AG04449 (cell line): ENCODE measurements at regions not wholly inside any gene's neighbourhood (a gene's known extent, or its start where the extent isn't known, plus 50 kb on each side); places are given as distances from the start of the nearest gene placed in this dataset.

Experiments used
- CTCF ChIA-PET: fragments of 350-600 bp; formaldehyde crosslinking; extraction: SDS; loops from one replicate; lab custom pipeline; 2021; ENCODE audit warnings: antibody characterized with exemption; lab: Yijun Ruan, JAX
- POLR2A ChIA-PET: fragments of 400-600, 350-600 bp; formaldehyde crosslinking; extraction: SDS; loops from one replicate; lab custom pipeline; 2020; ENCODE audit warnings: antibody characterized with exemption, inconsistent platforms; lab: Yijun Ruan, JAX
- DNase-seq: peaks from one replicate; pipeline ENCODE4 v3.0.0-alpha.2; 2010; ENCODE audit warnings: low read depth, low spot score
- H3K4me3 ChIP-seq: 2 replicates; pipeline ENCODE4 v1.5.1; 2011; ENCODE audit warnings: low read depth, mild to moderate bottlenecking, control low read depth, low read length
- TF ChIP-seq, protein P1 (sequence below): IDR thresholded peaks from one replicate; pipeline ENCODE4 v1.5.1; 2011; ENCODE audit warnings: mild to moderate bottlenecking, moderate library complexity, low read length, control low read depth, inconsistent platforms; ENCODE audit not compliant: insufficient read depth; ENCODE audit errors: missing control alignments

DNA sequence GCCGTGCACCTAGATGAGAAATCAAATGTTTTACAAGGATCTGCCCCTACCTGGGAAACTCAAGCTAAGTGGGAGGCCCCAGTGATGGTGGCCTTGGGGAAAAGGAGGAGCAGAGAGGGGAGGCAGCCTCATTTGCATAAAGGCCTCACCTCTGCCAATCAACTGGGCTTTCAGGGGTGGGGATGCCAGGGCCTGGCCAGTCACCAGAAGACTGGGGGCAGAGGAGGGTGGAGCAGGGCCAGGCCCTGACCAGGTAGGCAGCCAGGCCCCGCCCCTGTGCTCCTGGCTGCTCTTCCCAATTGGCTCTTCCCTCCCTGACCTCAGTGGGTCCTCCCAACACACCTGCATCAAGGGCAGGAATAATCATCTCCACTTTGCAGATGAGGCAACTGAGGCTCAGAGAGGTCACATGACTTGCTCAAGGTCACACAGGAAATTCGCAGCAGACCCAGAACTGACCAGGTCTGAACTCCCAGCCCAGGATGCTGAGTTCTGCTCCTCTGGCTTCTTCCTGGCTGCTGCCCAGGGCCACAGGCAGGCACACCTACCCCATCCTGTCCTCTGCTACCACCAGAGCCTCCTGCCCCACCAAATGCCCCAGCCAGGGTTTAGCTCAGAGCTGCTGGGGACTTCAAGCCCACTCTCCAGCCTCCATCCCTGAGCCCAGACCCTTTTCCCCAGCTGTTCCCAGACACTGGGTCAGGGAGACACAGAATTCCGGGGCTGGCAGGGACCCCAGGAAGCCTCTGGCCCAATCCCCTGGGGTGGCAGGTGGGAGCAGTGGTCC, 677.9 kb downstream of the MATN1 start:
- no peak for DNase-seq
- TF ChIP-seq, protein P1, sequence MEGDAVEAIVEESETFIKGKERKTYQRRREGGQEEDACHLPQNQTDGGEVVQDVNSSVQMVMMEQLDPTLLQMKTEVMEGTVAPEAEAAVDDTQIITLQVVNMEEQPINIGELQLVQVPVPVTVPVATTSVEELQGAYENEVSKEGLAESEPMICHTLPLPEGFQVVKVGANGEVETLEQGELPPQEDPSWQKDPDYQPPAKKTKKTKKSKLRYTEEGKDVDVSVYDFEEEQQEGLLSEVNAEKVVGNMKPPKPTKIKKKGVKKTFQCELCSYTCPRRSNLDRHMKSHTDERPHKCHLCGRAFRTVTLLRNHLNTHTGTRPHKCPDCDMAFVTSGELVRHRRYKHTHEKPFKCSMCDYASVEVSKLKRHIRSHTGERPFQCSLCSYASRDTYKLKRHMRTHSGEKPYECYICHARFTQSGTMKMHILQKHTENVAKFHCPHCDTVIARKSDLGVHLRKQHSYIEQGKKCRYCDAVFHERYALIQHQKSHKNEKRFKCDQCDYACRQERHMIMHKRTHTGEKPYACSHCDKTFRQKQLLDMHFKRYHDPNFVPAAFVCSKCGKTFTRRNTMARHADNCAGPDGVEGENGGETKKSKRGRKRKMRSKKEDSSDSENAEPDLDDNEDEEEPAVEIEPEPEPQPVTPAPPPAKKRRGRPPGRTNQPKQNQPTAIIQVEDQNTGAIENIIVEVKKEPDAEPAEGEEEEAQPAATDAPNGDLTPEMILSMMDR: no peak
- CTCF ChIA-PET: no interaction called here

DNA sequence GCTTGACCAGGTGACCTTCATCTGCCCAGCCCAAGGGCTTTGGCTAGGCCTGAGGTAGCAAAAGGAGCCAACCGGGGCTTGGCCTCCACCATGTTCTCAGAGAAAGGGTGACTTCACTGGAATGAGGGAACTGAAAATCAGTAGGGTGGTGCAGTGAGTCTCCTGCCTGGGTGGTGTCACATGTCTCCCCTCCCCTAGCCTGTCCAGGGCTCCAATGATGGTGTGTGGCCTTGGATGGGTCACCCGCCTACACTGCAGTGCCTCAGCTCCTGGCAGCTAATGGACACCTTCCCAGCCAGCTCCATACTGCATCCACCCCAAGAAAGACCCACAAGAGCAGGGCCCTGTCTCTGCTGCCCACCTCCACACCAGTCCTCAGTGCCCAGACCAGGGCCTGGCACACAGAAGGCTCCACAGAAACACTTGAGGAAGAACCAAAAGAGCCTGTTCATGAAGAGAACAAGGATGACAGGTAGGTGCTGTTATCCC, 678.7 kb downstream of the MATN1 start:
- ChIA-PET POLR2A (no interaction called here), CTCF (no interaction called here)
- no peak for DNase-seq
- no peak overlapping the region for H3K4me3 ChIP-seq
- TF ChIP-seq, protein P1: no peak

More for the DNA sequence above, 677.9 kb downstream of the MATN1 start:
- H3K4me3 ChIP-seq: no peak overlapping the region
- POLR2A ChIA-PET: no interaction called here

DNA sequence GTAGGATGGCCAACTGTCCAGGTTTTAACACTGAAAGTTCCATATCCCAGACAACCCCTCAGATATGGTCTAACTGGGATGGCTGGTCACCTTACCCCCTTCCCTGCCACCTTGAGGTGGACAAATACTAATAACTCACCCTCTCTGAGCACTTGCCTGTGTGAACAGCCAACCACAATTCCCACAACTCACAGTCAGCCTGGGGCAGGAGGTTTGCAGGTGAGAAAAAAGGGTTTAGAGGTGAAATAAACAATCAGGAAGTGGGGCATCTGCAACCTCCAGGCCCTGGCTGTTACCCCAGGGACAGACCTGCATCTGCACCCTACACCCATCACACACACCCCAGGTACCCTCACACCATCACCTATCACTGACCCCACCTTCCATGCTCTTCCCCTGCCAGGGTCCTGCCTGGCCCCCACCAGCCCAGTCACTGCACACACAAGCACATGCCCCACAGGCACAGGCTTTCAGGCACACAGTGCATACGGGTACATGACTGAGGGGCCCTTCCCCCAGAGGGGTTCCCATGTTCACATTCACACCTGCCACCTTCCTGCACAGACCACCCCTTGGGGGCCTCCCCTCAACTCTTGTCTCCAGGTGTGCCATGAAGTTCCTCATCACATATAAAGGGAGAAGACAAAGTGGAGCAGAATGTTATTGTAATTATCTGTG, 679.5 kb downstream of the MATN1 start:
- TF ChIP-seq, protein P1: no peak

DNA sequence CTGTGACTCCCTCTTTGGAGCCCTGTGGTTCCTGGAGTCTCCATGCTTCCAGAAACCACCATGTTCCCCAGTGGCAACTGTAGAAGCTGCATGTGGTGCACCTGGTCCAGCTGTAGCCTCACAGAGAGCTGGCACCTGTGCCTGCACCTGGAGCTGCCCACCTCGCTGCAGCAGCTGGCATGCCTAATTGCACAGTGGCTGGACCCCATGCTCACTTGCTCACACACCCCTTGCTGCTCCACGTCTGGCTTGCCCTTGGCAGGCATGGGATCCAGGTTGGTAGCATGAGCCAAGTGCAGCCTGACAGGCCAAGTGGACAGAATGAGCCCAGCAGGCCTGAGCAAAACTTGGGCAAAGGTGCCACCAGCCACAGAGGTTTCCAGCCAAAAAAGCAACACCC, 680.1 kb downstream of the MATN1 start:
- H3K4me3 ChIP-seq: no peak overlapping the region
- CTCF ChIA-PET: no interaction called here
- no peak for DNase-seq
- TF ChIP-seq, protein P1: no peak
- POLR2A ChIA-PET: no interaction called here

More for the DNA sequence above, 679.5 kb downstream of the MATN1 start:
- ChIA-PET CTCF (no interaction called here), POLR2A (no interaction called here)
- DNase-seq: no peak
- no peak overlapping the region for H3K4me3 ChIP-seq

DNA sequence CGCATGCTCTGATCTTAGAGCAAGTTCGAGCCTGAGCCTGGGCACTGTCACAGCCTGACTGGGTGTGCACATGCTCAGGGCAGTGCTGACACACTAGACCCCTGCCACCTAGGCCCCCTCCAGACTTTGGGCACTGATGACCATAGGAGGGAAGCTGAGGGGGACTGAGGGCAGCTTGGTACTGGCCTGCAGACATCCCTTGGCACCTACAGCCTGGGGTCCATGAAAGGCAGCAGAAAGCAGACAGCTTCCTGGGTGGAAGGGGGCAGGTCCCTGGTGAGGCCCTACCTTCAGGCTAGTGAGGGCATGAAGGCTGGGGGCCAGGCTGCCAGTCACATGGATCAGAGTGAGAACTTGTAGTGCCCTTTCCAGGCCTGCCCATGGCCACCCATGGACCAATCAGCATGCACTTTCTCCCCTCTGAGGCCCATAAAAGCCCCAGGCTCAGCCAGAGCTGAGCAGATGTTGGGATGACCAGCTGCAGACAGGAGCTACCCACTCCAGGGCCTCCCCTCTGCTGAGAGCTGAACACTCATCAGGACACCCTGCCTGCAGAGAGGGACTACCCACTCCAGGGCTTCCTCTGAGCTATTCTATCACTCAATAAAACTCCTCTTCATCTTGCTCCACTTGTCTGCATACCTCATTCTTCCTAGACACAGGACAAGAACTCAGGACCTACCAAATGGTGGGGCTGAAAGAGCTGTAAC, 680.8 kb downstream of the MATN1 start:
- CTCF ChIA-PET: no interaction called here
- no peak for DNase-seq
- H3K4me3 ChIP-seq: no peak overlapping the region
- TF ChIP-seq, protein P1: no peak
- POLR2A ChIA-PET: no interaction called here

DNA sequence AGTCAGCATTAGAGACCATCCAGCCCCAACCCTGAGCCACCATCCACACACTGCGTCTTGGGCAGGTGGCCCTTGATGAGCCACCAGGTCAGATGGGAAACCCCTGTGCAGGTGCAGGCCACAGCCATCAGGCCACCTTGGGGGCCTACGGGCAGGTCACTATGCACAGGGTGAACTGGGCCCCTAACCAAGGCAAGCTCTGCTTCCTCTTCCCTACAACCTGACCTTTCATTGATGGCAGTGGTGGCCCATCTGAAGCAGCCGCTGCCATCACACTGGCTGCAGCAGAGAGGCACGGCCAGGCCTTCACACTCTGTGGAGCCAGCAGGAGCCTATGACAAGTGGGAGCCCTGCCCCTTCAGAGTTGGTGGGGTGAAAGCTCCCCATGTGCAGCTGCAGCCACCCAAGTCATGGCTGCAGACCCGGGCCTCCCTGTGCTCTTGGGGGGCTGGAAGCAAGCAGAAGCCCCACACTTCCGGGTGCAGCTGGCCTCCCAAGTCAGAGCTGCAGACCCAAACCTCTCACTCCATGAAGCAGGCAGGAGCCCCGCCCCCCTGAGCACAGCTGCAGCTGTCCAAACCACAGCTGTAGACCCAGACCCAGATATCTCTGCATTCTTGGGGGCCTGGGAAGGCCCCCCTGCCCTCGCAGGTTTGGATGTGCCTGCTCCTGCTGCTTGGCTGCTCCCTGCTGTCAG, 681.5 kb downstream of the MATN1 start:
- H3K4me3 ChIP-seq: no peak overlapping the region
- no peak for DNase-seq
- CTCF ChIA-PET: no interaction called here
- TF ChIP-seq, protein P1: no peak
- POLR2A ChIA-PET: no interaction called here
